NCI-H345 (cell line): ENCODE measurements at regions not wholly inside any gene's neighbourhood (a gene's known extent, or its start where the extent isn't known, plus 50 kb on each side); places are given as distances from the start of the nearest gene placed in this dataset.

ENCODE experiments used
- DNase-seq: peaks from one replicate; lab custom pipeline; 2025; lab: John Stamatoyannopoulos, UW

- DNase-seq = no peak
These were observed 445.4 kb upstream of the GOT2 start for GRCh38 chr16:59179446-59180082.

GRCh38 chr16:59173408-59173831 lies 439.3 kb upstream of the GOT2 start:
- DNase-seq = no peak

- no peak for DNase-seq
These were observed 436.1 kb upstream of the GOT2 start for GRCh38 chr16:59170099-59170712.

- no peak for DNase-seq
These were observed 435.1 kb upstream of the GOT2 start for GRCh38 chr16:59169168-59169567.

- no peak for DNase-seq
These were observed 434.5 kb upstream of the GOT2 start for GRCh38 chr16:59168461-59169114.

GRCh38 chr16:59164461-59164860 lies 430.3 kb upstream of the GOT2 start:
- no peak for DNase-seq

- DNase-seq = no peak
These were observed 429.4 kb upstream of the GOT2 start for GRCh38 chr16:59163371-59164055.

GRCh38 chr16:59161679-59162078 lies 427.6 kb upstream of the GOT2 start:
- DNase-seq = no peak

GRCh38 chr16:59154295-59154694 lies 420.2 kb upstream of the GOT2 start:
- DNase-seq = no peak

GRCh38 chr16:59148769-59149155 lies 414.6 kb upstream of the GOT2 start:
- DNase-seq = no peak

GRCh38 chr16:59148056-59148768 lies 414.1 kb upstream of the GOT2 start:
- DNase-seq = no peak

GRCh38 chr16:59146140-59146539 lies 412.0 kb upstream of the GOT2 start:
- DNase-seq = no peak

- no peak for DNase-seq
These were observed 410.7 kb upstream of the GOT2 start for GRCh38 chr16:59144841-59145240.

GRCh38 chr16:59144326-59144725 lies 410.2 kb upstream of the GOT2 start:
- no peak for DNase-seq

GRCh38 chr16:59126486-59126885 lies 392.4 kb upstream of the GOT2 start:
- no peak for DNase-seq

GRCh38 chr16:59124056-59124455 lies 389.9 kb upstream of the GOT2 start:
- DNase-seq = no peak

GRCh38 chr16:59123479-59123878 lies 389.4 kb upstream of the GOT2 start:
- DNase-seq = no peak

GRCh38 chr16:59122262-59122537 lies 388.1 kb upstream of the GOT2 start:
- DNase-seq = no peak

- no peak for DNase-seq
These were observed 387.5 kb upstream of the GOT2 start for GRCh38 chr16:59121411-59122261.

GRCh38 chr16:59116744-59117143 lies 382.6 kb upstream of the GOT2 start:
- no peak for DNase-seq

- DNase-seq = no peak
These were observed 380.7 kb upstream of the GOT2 start for GRCh38 chr16:59114790-59115189.
